Hepatocyte (in vitro differentiated cells): ENCODE measurements at regions not wholly inside any gene's neighbourhood (a gene's known extent, or its start where the extent isn't known, plus 50 kb on each side); places are given as distances from the start of the nearest gene placed in this dataset.

ENCODE experiments used
- EZH2 ChIP-seq: fragments of 200-600 bp; sonication (generic); IDR thresholded peaks from 2 replicates; pipeline ENCODE4 v1.6.1; 2016; ENCODE audit warnings: antibody characterized with exemption, mild to moderate bottlenecking, borderline replicate concordance
- TF ChIP-seq, protein P1 (sequence below): fragments of 200-600 bp; sonication (generic); IDR thresholded peaks from 2 replicates; pipeline ENCODE4 v1.5.1; 2016; ENCODE audit warnings: antibody characterized with exemption, mild to moderate bottlenecking; ENCODE audit not compliant: poor library complexity

DNA sequence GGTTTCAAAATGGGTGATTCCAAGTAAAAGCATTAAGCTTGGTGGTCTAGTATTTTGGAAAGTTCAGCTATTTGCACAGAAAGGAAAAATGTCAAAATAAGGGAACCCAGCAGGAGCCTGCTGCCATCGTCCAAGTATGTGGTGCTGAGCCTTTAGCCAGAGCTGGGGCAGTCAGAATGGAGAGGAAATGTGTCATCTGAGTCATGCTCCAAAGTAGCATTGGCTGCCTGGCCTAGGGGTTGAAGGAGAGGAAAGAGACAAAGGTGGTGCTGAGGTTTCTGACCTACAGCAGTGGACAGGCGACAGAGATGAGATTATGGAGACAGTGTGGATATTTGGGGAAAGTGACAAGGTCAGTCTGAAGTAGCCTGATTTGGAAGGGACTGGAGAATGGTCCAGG is 103.9 kb downstream of the PLCE1 start:
- TF ChIP-seq, protein P1, sequence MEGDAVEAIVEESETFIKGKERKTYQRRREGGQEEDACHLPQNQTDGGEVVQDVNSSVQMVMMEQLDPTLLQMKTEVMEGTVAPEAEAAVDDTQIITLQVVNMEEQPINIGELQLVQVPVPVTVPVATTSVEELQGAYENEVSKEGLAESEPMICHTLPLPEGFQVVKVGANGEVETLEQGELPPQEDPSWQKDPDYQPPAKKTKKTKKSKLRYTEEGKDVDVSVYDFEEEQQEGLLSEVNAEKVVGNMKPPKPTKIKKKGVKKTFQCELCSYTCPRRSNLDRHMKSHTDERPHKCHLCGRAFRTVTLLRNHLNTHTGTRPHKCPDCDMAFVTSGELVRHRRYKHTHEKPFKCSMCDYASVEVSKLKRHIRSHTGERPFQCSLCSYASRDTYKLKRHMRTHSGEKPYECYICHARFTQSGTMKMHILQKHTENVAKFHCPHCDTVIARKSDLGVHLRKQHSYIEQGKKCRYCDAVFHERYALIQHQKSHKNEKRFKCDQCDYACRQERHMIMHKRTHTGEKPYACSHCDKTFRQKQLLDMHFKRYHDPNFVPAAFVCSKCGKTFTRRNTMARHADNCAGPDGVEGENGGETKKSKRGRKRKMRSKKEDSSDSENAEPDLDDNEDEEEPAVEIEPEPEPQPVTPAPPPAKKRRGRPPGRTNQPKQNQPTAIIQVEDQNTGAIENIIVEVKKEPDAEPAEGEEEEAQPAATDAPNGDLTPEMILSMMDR, result no peak
- TF ChIP-seq EZH2, result no peak
